ENCODE measurements at regions not wholly inside any gene's neighbourhood (a gene's known extent, or its start where the extent isn't known, plus 50 kb on each side); places are given as distances from the start of the nearest gene placed in this dataset.
"Not testable (repeated sequence)": the region's sequence is repeated elsewhere in the genome, so short reads cannot be mapped to it uniquely, and the experiment has no call there.

DNA sequence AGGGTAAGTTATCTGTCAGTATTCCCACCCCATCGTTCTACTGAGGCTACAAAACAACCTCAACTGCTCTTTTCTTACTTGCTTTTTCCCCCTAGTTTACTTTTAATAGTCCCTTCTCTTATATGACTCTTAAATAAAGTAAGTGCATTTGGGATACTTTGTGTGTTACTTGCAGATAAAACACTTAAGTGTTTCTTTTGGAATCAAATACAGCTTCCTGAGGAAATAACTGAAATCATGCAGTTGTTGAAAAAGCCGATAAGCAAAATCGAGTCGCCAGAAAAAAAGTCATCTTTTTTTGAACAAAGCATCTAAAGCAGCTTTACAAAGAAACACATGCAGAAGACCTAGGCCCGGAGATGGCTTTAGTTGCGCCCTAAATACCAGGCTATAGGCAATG is 53.5 kb upstream of the EPB41L4A start:
- no peak overlapping the region for H3K27ac Mint-ChIP-seq
- intact Hi-C loops (cut with micrococcal nuclease): no loop called here
- CTCF ChIA-PET: interaction anchor here (1.1 kb wide), 1 partner anchor 20 kb away, joined by 3 read pairs; no protein-coding TSS in a partner anchor
- H3K4me3 Mint-ChIP-seq: no peak overlapping the region
- H3K9me3 Mint-ChIP-seq: no peaks in the 10 kb centered on the region
- no peak for DNase-seq
- H3K36me3 Mint-ChIP-seq (ENCODE audit: low read depth): no peaks in the 10 kb centered on the region
- peaks cover 10% of the 10 kb centered on the region for H3K27me3 Mint-ChIP-seq (ENCODE audit: low read depth)
- no peaks in the 10 kb centered on the region for H3K4me1 Mint-ChIP-seq (ENCODE audit: low read depth)

- Mint-ChIP-seq H3K27me3 (ENCODE audit: low read depth) (peaks cover 13% of the 10 kb centered on the region), H3K4me1 (ENCODE audit: low read depth) (no peaks in the 10 kb centered on the region), H3K27ac (no peak overlapping the region), H3K36me3 (ENCODE audit: low read depth) (no peaks in the 10 kb centered on the region), H3K9me3 (no peaks in the 10 kb centered on the region), H3K4me3 (no peak overlapping the region)
- no peak for DNase-seq
- CTCF ChIA-PET: no interaction called here
- intact Hi-C loops (cut with micrococcal nuclease): no loop called here
Observed at GRCh38 chr5:112473989-112474388, 54.9 kb upstream of the EPB41L4A start.

DNA sequence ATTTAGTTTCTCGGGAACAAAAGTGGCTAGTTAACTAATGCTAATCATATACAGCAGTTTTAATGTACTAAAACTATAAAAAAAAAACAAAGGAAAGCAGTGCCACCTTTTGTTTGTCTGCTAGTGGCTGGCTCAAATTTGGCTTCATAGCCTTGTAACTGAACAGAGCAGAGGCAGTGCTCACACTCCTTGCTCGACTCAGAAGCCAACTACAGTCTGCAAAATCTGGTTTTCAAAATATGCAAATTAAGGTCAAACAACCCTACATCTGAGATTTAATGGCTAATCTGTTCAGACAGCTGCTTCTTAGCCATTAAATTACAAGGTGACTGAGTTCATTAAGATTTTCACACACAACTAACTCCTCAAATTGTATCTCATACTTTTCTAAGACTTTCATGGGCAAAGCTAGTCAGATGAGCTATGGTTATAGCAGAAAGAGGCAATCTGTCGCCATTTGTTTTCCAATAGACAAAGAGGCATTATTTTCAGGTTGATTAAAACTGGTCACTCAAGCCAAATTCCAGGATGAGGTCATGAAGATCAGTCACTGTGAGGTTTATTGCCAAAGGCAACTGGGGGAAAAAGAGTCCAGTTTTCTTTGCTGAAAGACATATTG is 56.8 kb upstream of the EPB41L4A start:
- Mint-ChIP-seq H3K4me3 (no peak overlapping the region), H3K9me3 (no peaks in the 10 kb centered on the region), H3K4me1 (ENCODE audit: low read depth) (no peaks in the 10 kb centered on the region), H3K27ac (no peak overlapping the region), H3K36me3 (ENCODE audit: low read depth) (no peaks in the 10 kb centered on the region), H3K27me3 (ENCODE audit: low read depth) (peaks cover 11% of the 10 kb centered on the region)
- CTCF ChIA-PET: no interaction called here
- intact Hi-C loops (cut with micrococcal nuclease): no loop called here
- no peak for DNase-seq

GRCh38 chr5:112479418-112479817 is 60.3 kb upstream of the EPB41L4A start:
- Mint-ChIP-seq H3K27ac (no peak overlapping the region), H3K4me1 (ENCODE audit: low read depth) (no peaks in the 10 kb centered on the region), H3K4me3 (no peak overlapping the region), H3K36me3 (ENCODE audit: low read depth) (no peaks in the 10 kb centered on the region), H3K9me3 (peaks cover 5% of the 10 kb centered on the region), H3K27me3 (ENCODE audit: low read depth) (peaks cover 3% of the 10 kb centered on the region)
- CTCF ChIA-PET: no interaction called here
- DNase-seq: no peak
- intact Hi-C loops (cut with micrococcal nuclease): no loop called here

DNA sequence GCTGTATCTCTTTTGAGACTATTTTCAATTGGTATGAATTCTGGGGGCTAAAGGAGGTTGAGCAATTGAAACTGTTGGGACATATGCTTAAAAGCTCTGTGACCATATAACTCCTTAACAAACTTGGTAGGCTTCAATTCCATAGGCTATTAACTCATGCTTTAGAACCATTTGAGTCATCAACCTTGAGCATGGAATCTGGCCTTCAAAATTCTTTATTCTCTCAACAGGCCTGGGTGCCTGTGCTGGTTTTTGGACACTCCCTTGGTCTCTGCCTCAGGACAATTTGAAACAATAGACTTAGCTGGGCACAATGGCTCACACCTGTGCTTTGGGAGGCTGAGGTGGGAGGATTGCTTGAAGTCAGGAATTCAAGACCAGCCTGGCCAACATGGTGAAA is 61.4 kb upstream of the EPB41L4A start:
- CTCF ChIA-PET: interaction anchor here (1.4 kb wide), 1 partner anchor 10 kb away, joined by 4 read pairs; no protein-coding TSS in a partner anchor
- Mint-ChIP-seq H3K4me3 (no peak overlapping the region), H3K36me3 (ENCODE audit: low read depth) (no peaks in the 10 kb centered on the region), H3K27me3 (ENCODE audit: low read depth) (peaks cover 3% of the 10 kb centered on the region), H3K9me3 (peaks cover 5% of the 10 kb centered on the region), H3K4me1 (ENCODE audit: low read depth) (no peaks in the 10 kb centered on the region), H3K27ac (no peak overlapping the region)
- intact Hi-C loops (cut with micrococcal nuclease): no loop called here
- no peak for DNase-seq

- Mint-ChIP-seq H3K9me3 (peaks cover 5% of the 10 kb centered on the region), H3K27me3 (ENCODE audit: low read depth) (peaks cover 3% of the 10 kb centered on the region), H3K27ac (no peak overlapping the region), H3K4me1 (ENCODE audit: low read depth) (no peaks in the 10 kb centered on the region), H3K4me3 (no peak overlapping the region), H3K36me3 (ENCODE audit: low read depth) (no peaks in the 10 kb centered on the region)
- no peak for DNase-seq
- intact Hi-C loops (cut with micrococcal nuclease): no loop called here
- CTCF ChIA-PET: interaction anchor here (0.6 kb wide), 1 partner anchor 26 kb away, joined by 3 read pairs; no protein-coding TSS in a partner anchor
Observed at GRCh38 chr5:112483704-112484103, 64.6 kb upstream of the EPB41L4A start.

- CTCF ChIA-PET: no interaction called here
- peaks cover 5% of the 10 kb centered on the region for H3K9me3 Mint-ChIP-seq
- no peak overlapping the region for H3K27ac Mint-ChIP-seq
- no peaks in the 10 kb centered on the region for H3K4me1 Mint-ChIP-seq (ENCODE audit: low read depth)
- no peak overlapping the region for H3K4me3 Mint-ChIP-seq
- DNase-seq: no peak
- H3K36me3 Mint-ChIP-seq (ENCODE audit: low read depth): no peaks in the 10 kb centered on the region
- H3K27me3 Mint-ChIP-seq (ENCODE audit: low read depth): peaks cover 3% of the 10 kb centered on the region
- intact Hi-C loops (cut with micrococcal nuclease): no loop called here
Observed at GRCh38 chr5:112485934-112486355, 66.9 kb upstream of the EPB41L4A start.

GRCh38 chr5:112491257-112491656 is 72.2 kb upstream of the EPB41L4A start:
- no peak overlapping the region for H3K4me3 Mint-ChIP-seq
- H3K36me3 Mint-ChIP-seq (ENCODE audit: low read depth): no peaks in the 10 kb centered on the region
- no peaks in the 10 kb centered on the region for H3K4me1 Mint-ChIP-seq (ENCODE audit: low read depth)
- H3K27me3 Mint-ChIP-seq (ENCODE audit: low read depth): peaks cover 17% of the 10 kb centered on the region
- no peak overlapping the region for H3K27ac Mint-ChIP-seq
- CTCF ChIA-PET: no interaction called here
- intact Hi-C loops (cut with micrococcal nuclease): no loop called here
- no peak for DNase-seq
- no peaks in the 10 kb centered on the region for H3K9me3 Mint-ChIP-seq

- Mint-ChIP-seq H3K27ac (no peak overlapping the region), H3K9me3 (no peaks in the 10 kb centered on the region), H3K27me3 (ENCODE audit: low read depth) (peaks cover 21% of the 10 kb centered on the region), H3K36me3 (ENCODE audit: low read depth) (no peaks in the 10 kb centered on the region), H3K4me1 (ENCODE audit: low read depth) (no peaks in the 10 kb centered on the region), H3K4me3 (no peak overlapping the region)
- intact Hi-C loops (cut with micrococcal nuclease): loop anchor here (1.0 kb wide), 1 partner anchor 317 kb away; no protein-coding TSS in a partner anchor
- DNase-seq: peak; percentile 55
- CTCF ChIA-PET: interaction anchor here (0.6 to 1.4 kb wide), 6 partner anchors 20 to 196 kb away, joined by 3 read pairs; no protein-coding TSS in a partner anchor
Observed at GRCh38 chr5:112492291-112492690, 73.2 kb upstream of the EPB41L4A start.

DNA sequence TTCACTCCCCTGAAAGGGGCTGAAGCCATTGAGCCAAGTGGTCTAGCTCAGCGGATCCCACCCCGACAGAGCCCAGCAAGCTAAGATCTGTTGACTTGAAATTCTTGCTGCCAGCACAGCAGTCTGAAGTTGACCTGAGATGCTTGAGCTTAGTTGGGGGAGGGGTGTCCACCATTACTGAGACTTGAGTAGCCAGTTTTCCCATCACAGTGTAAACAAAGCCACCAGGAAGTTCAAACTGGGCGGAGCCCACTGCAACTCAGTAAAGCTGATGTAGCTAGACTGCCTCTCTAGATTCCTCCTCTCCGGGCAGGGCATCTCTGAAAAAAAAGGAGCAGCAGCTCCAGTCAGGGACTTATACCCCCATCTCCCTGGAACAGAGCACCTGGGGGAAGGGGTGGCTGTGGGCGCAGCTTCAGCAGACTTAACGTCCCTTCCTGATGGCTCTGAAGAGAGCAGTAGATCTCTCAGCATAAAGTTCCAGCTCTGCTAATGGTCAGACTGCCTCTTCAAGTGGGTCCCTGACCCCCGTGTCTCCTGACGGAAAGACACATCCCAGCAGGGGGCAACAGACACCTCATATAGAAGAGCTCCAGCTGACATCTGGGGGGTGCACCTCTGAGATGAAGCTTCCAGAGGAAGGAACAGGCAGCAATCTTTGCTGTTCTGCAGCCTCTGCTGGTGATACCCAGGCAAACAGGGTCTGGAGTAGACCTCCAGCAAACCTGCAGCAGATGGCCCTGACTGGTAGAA is 84.8 kb upstream of the EPB41L4A start:
- peaks cover 19% of the 10 kb centered on the region for H3K27me3 Mint-ChIP-seq (ENCODE audit: low read depth)
- H3K27ac Mint-ChIP-seq; H3K4me3 Mint-ChIP-seq; intact Hi-C loops (cut with micrococcal nuclease); CTCF ChIA-PET; H3K4me1 Mint-ChIP-seq (ENCODE audit: low read depth); DNase-seq; H3K36me3 Mint-ChIP-seq (ENCODE audit: low read depth): not testable (repeated sequence)
- peaks cover 15% of the 10 kb centered on the region for H3K9me3 Mint-ChIP-seq

GRCh38 chr5:112509097-112509496 is 90.0 kb upstream of the EPB41L4A start:
- H3K4me3 Mint-ChIP-seq; DNase-seq; CTCF ChIA-PET; intact Hi-C loops (cut with micrococcal nuclease); H3K4me1 Mint-ChIP-seq (ENCODE audit: low read depth); H3K36me3 Mint-ChIP-seq (ENCODE audit: low read depth); H3K27ac Mint-ChIP-seq: not testable (repeated sequence)
- Mint-ChIP-seq H3K27me3 (ENCODE audit: low read depth) (peaks cover 10% of the 10 kb centered on the region), H3K9me3 (peaks cover 15% of the 10 kb centered on the region)

- Mint-ChIP-seq H3K4me3 (no peak overlapping the region), H3K27ac (no peak overlapping the region), H3K4me1 (ENCODE audit: low read depth) (no peaks in the 10 kb centered on the region), H3K27me3 (ENCODE audit: low read depth) (no peaks in the 10 kb centered on the region), H3K36me3 (ENCODE audit: low read depth) (no peaks in the 10 kb centered on the region), H3K9me3 (peaks cover 3% of the 10 kb centered on the region)
- no peak for DNase-seq
- CTCF ChIA-PET: interaction anchor here (1.1 kb wide), 1 partner anchor 19 kb away, joined by 3 read pairs; no protein-coding TSS in a partner anchor
- intact Hi-C loops (cut with micrococcal nuclease): no loop called here
Observed at GRCh38 chr5:112511920-112512319, 92.8 kb upstream of the EPB41L4A start.

DNA sequence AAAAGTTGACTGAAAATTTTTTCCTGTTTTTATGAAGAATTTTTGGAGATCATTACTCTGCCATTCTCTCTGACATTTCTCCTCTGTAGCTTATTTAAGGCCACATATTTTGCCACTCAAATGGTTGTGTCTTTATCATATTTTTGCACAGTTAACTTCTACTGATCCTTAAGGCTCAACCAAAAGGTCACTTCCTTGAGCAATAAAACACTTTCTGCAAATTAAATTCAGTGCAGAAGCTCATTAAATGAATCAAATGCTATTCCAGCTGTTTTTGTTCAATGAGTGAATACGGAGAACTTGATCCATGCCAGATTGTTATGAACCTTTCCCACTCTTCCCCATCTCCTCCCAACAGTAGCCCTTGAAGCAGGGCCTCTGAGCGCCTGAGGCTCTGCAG is 93.8 kb upstream of the EPB41L4A start:
- H3K4me3 Mint-ChIP-seq: no peak overlapping the region
- no peak for DNase-seq
- H3K4me1 Mint-ChIP-seq (ENCODE audit: low read depth): no peaks in the 10 kb centered on the region
- H3K36me3 Mint-ChIP-seq (ENCODE audit: low read depth): no peaks in the 10 kb centered on the region
- intact Hi-C loops (cut with micrococcal nuclease): no loop called here
- CTCF ChIA-PET: interaction anchor here (1.1 kb wide), 1 partner anchor 20 kb away, joined by 3 read pairs; no protein-coding TSS in a partner anchor
- H3K27me3 Mint-ChIP-seq (ENCODE audit: low read depth): no peaks in the 10 kb centered on the region
- no peak overlapping the region for H3K27ac Mint-ChIP-seq
- H3K9me3 Mint-ChIP-seq: peaks cover 3% of the 10 kb centered on the region
